T1000 (cell line): ENCODE measurements at regions not wholly inside any gene's neighbourhood (a gene's known extent, or its start where the extent isn't known, plus 50 kb on each side); places are given as distances from the start of the nearest gene placed in this dataset.
"Not testable (repeated sequence)": the region's sequence is repeated elsewhere in the genome, so short reads cannot be mapped to it uniquely, and the experiment has no call there.

Experiments
- DNase-seq: peaks from one replicate; lab custom pipeline; 2025; ENCODE audit warnings: mixed read lengths; lab: John Stamatoyannopoulos, UW

- DNase-seq = no peak
Measured at GRCh38 chr5:63211448-63212132, 633.0 kb downstream of the LRRC70 start.

GRCh38 chr5:63205976-63206375, 627.4 kb downstream of the LRRC70 start:
- no peak for DNase-seq

DNA sequence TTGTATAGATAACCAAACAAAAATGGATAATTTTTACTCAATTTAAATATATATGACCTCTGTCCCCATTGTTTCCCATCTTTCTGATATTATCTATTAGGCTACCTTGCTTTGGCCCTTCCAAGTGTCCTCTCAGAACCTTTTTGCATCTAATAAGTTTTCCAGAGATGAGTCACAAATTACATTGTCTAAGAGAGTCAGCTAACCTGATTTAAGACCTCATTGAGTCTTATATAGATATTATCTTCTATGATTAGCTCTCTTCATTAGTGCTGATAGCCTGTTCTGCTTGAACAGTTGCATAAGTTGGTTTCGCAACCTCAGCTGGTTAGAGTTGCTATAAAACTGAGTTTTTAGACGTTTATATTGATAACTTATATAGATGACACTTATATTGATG, 623.1 kb downstream of the LRRC70 start:
- DNase-seq = no peak

DNA sequence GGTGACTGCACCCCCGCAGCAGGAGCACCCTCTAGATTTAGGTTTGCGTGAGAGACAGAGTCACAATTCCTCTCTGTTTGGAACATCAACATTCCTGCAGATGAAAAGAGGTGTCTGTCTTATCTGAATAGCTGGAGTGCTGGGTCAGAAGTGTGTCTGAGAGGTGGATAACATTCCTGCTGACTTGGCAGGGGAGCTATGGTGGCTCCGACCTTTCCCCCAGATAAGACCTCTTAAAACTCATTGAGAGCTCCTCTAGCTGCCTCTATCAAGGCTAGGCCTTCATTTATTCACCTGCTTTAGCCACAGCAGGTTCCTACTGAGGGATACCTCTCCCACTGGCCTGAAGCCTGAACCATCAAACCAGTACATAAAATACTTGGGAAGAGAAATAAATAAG, 615.5 kb downstream of the LRRC70 start:
- no peak for DNase-seq

DNA sequence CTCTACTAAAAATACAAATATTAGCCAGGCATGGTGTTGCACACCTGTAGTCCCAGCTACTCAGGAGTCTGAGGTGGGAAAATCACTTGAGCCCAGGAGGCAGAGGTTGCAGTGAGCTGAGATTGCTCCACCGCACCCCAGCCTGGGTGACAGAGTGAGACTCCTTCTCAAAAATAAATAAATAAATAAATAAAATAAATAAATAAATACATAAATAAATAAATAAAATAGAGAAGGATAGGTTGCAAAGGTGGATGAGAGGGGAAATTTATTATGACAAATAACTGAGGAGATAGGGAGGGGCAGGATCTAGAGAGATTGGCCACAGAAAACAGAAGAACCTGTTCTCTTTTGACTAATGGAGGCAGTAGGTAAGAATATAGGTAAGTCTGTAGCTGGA, 601.6 kb downstream of the LRRC70 start:
- not testable (repeated sequence) for DNase-seq

GRCh38 chr5:63175850-63176249, 597.2 kb downstream of the LRRC70 start:
- DNase-seq = no peak

DNA sequence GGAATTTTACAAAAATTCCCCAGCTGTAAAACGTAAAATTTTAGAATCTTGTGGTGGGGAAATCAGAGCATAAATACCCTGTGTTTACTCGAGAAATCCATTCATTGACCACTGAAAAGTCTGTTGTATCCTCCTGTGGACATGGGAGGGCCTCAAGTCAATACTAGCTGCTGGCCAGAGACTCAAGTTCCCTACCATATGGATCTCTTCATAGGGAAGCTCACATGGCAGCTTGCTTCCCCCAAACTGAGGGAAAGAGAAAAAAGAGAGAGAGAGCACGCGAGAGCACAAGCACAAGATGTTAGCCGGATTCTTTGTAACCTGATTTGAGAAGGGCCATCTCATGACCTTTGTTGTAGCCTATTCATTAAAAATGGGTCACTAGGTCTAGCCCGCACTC, 591.9 kb downstream of the LRRC70 start:
- no peak for DNase-seq

- no peak for DNase-seq
Measured at GRCh38 chr5:63164838-63165535, 586.4 kb downstream of the LRRC70 start.

DNA sequence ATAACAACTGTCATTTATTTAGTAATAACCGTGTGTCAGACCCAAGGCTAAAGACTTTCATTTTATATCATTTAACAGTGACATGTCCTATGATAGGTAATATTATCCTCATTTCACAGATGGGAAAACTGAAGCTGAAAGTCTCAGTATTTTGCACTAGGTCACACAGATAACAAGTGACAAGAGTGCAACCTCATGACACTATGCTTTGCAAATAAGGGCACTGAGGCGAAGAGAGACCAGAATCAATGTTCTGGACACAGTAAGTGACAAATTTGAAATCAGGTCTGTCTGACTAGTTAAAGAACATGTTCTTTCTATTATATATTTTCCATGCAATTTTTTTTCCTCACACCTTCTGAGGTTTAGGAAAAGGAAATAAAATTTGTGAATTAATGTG, 585.7 kb downstream of the LRRC70 start:
- DNase-seq = no peak

- no peak for DNase-seq
Measured at GRCh38 chr5:63155310-63155631, 576.7 kb downstream of the LRRC70 start.

GRCh38 chr5:63154476-63155309, 576.1 kb downstream of the LRRC70 start:
- no peak for DNase-seq

GRCh38 chr5:63152871-63153270, 574.3 kb downstream of the LRRC70 start:
- DNase-seq = no peak

- DNase-seq = no peak
Measured at GRCh38 chr5:63145167-63145566, 566.5 kb downstream of the LRRC70 start.

DNA sequence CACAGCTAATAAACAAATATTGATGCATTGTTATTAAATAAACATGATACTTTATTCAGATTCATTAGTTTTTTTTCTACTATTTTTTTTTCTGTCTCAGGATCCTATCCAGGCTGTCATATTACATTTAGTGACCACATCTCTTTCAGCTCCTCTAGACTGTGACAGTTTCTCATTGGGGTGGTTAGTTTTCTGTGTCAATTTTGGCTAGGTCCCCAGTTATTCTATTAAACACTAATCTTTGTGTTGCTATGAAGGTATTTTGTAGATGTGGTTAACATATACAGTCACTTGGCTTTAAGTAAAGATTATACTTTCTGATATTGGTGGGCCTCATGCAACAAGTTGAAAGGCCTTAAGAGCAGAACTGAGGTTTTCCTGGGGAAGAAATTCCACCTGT, 563.0 kb downstream of the LRRC70 start:
- DNase-seq = no peak

GRCh38 chr5:63135291-63135690, 556.7 kb downstream of the LRRC70 start:
- DNase-seq = no peak

DNA sequence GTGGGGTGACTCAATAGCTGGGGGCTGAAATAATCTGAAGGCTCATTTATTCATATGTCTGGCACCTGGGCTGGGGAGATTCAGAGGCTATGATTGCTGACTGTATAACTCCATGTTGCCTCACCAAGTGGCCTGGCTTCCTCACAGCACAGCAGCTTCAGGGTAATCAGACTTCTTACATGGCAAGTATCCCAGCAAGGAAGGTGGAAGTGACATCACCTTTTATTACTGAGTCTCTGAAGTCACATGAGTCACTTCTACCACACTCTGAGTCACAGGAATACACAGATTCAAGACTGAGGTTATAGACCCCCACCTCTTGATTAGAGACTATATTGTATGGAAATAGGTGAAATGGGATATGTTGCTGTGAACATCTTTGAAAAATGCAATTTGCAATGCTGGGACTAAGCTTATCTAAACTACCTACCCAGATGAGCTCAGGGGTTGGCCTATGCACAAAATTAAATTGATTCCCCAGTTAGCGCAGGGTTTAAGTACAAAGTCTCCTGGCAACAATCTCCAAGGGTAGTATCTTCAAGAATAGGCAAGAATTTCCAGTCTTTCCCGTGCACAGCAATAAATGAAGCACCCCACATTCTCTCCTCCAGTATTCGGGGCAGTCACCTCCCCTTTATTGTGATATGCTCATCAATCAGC, 553.1 kb downstream of the LRRC70 start:
- peak; percentile 55 for DNase-seq

DNA sequence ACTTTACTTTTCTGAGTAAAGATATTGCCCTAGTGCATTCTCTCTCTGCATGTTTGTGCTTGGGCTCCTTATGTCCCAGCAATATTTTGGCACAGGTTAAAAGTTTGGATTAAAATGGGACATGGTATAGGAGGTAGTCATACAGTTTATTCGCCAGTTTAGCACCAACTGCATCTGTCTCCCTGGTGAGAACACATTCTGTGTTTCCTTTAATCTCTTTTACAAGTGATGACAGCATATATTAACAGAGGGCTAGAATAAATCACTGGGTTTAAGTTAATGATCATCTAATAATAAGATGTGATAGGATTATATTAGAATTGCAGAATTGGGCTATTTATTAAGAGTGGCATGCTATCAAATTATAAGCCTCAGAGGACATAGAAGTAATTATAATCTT, 550.1 kb downstream of the LRRC70 start:
- no peak for DNase-seq

GRCh38 chr5:63128018-63128417, 549.4 kb downstream of the LRRC70 start:
- DNase-seq = no peak

- no peak for DNase-seq
Measured at GRCh38 chr5:63127054-63127453, 548.4 kb downstream of the LRRC70 start.

DNA sequence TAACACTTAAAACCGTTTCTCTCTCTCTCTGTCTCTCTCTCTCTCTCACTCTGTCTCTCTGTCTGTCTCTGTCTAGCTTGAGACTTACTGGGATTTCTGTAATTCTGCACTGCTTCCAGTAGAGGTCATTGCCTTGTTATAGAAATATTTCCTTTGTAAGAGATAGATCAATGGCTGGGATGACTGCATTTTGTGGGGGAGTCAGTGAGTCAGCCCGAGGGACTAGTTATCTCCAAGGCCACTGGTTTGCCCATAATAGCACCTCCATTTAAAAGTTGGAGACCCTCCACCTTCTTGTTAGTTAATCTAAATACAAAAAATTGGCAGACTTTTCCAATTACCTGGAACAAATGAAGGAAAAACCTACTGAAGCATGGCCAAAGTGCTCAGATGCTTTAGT, 547.2 kb downstream of the LRRC70 start:
- peak; percentile 4 for DNase-seq

DNA sequence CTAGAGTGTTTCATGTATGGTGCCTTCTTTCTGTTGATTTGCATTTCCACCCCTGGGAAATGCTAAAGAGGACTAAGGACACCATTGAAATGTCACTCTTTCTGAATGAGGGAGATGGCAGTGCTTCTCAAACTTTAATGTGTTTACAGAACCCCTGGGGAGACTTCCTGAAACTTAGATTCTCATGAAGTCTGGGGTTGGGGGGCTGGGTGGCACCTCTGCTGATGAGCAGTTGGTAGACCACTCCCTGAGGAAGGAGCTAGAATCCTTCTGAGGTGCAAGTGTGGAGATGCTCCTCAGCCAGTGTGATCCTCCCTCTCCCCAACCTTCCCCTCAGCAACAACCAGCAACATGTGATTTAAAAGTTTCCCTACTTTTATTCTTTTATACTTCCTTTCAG, 546.8 kb downstream of the LRRC70 start:
- no peak for DNase-seq

GRCh38 chr5:63124266-63124665, 545.6 kb downstream of the LRRC70 start:
- DNase-seq = no peak

DNA sequence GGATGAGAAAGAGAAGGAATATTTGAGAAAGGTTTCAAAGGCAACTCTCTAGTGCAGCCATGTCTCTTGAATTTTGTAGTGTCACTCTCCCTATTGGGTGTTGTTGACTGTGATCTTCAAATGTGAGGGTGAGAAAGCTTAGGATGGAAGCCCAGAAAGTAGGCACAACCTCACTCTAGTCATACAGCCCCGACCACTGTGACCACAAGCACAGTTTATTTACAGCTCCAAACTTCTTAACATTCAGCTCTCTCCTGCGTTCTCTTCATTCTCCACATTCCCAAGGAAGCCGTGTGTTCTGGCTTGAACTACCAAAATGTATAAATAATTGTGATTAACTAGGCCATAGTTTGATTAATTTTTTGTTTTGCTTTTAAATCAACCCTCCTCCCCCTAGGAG, 542.9 kb downstream of the LRRC70 start:
- DNase-seq = no peak
